ENCODE measurements at regions not wholly inside any gene's neighbourhood (a gene's known extent, or its start where the extent isn't known, plus 50 kb on each side); places are given as distances from the start of the nearest gene placed in this dataset.

- no peaks in the 10 kb centered on the region for H3K9me3 ChIP-seq (ENCODE audit: control insufficient read depth, low read depth, low read length)
- no peaks in the 10 kb centered on the region for H3K4me1 ChIP-seq (ENCODE audit: control insufficient read depth, insufficient read depth, low read length)
- no peak overlapping the region for H3K4me3 ChIP-seq (ENCODE audit: low read length)
- 100% methylated on average over 1 of the region's 1 CpG for WGBS (ENCODE audit: insufficient coverage, low lambda C conversion rate)
- H3K27ac ChIP-seq (ENCODE audit: low read length) = no peak overlapping the region
- DNase-seq = no peak
- H3K36me3 ChIP-seq (ENCODE audit: control insufficient read depth, insufficient read depth, low read length) = no peaks in the 10 kb centered on the region
- no peaks in the 10 kb centered on the region for H3K27me3 ChIP-seq (ENCODE audit: control insufficient read depth, insufficient read depth, low read length)
Measured at GRCh38 chr3:177946497-177946896, 589.7 kb upstream of the KCNMB2 start.

GRCh38 chr3:177946936-177947335 lies 589.3 kb upstream of the KCNMB2 start:
- Histone ChIP-seq H3K4me3 (ENCODE audit: low read length) (no peak overlapping the region), H3K9me3 (ENCODE audit: control insufficient read depth, low read depth, low read length) (no peaks in the 10 kb centered on the region), H3K27me3 (ENCODE audit: control insufficient read depth, insufficient read depth, low read length) (no peaks in the 10 kb centered on the region), H3K36me3 (ENCODE audit: control insufficient read depth, insufficient read depth, low read length) (no peaks in the 10 kb centered on the region), H3K4me1 (ENCODE audit: control insufficient read depth, insufficient read depth, low read length) (no peaks in the 10 kb centered on the region), H3K27ac (ENCODE audit: low read length) (no peak overlapping the region)
- WGBS (ENCODE audit: insufficient coverage, low lambda C conversion rate) = 83% methylated on average over 1 of the region's 3 CpGs
- no peak for DNase-seq

- Histone ChIP-seq H3K27ac (ENCODE audit: low read length) (no peak overlapping the region), H3K4me3 (ENCODE audit: low read length) (no peak overlapping the region), H3K36me3 (ENCODE audit: control insufficient read depth, insufficient read depth, low read length) (no peaks in the 10 kb centered on the region), H3K9me3 (ENCODE audit: control insufficient read depth, low read depth, low read length) (no peaks in the 10 kb centered on the region), H3K27me3 (ENCODE audit: control insufficient read depth, insufficient read depth, low read length) (no peaks in the 10 kb centered on the region), H3K4me1 (ENCODE audit: control insufficient read depth, insufficient read depth, low read length) (no peaks in the 10 kb centered on the region)
- DNase-seq = no peak
- no CpG with 5 or more reads among the region's 2 CpGs for WGBS (ENCODE audit: insufficient coverage, low lambda C conversion rate)
Measured at GRCh38 chr3:177947901-177948300, 588.3 kb upstream of the KCNMB2 start.

- H3K36me3 ChIP-seq (ENCODE audit: control insufficient read depth, insufficient read depth, low read length) = no peaks in the 10 kb centered on the region
- H3K27ac ChIP-seq (ENCODE audit: low read length) = no peak overlapping the region
- DNase-seq = no peak
- no peak overlapping the region for H3K4me3 ChIP-seq (ENCODE audit: low read length)
- H3K27me3 ChIP-seq (ENCODE audit: control insufficient read depth, insufficient read depth, low read length) = no peaks in the 10 kb centered on the region
- WGBS (ENCODE audit: insufficient coverage, low lambda C conversion rate) = no CpG with 5 or more reads among the region's 4 CpGs
- H3K4me1 ChIP-seq (ENCODE audit: control insufficient read depth, insufficient read depth, low read length) = no peaks in the 10 kb centered on the region
- no peaks in the 10 kb centered on the region for H3K9me3 ChIP-seq (ENCODE audit: control insufficient read depth, low read depth, low read length)
Measured at GRCh38 chr3:177948716-177949425, 587.4 kb upstream of the KCNMB2 start.

- Histone ChIP-seq H3K36me3 (ENCODE audit: control insufficient read depth, insufficient read depth, low read length) (no peaks in the 10 kb centered on the region), H3K4me3 (ENCODE audit: low read length) (no peak overlapping the region), H3K9me3 (ENCODE audit: control insufficient read depth, low read depth, low read length) (no peaks in the 10 kb centered on the region), H3K27ac (ENCODE audit: low read length) (no peak overlapping the region), H3K27me3 (ENCODE audit: control insufficient read depth, insufficient read depth, low read length) (no peaks in the 10 kb centered on the region), H3K4me1 (ENCODE audit: control insufficient read depth, insufficient read depth, low read length) (no peaks in the 10 kb centered on the region)
- 73% methylated on average over 3 of the region's 5 CpGs for WGBS (ENCODE audit: insufficient coverage, low lambda C conversion rate)
- DNase-seq = no peak
Measured at GRCh38 chr3:177959188-177959587, 577.0 kb upstream of the KCNMB2 start.

DNA sequence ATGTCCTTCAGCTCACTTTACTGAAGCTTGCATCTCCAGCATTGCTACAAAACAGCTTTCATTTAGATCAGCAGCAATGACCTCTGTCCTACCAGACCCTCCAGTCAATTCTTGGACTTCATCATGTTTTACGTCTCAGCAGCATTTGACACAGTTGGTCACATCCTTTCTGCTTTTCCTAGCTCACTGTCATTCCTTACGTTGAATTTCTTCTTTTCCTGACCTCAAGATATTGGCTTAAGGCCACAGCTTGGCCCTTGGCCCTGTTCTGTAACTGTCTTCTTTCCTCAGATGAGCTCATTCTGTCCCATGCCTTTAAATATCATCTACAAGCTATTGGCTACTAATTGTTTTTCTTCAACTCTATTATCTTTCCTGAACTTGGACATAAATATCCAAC lies 576.2 kb upstream of the KCNMB2 start:
- Histone ChIP-seq H3K27ac (ENCODE audit: low read length) (no peak overlapping the region), H3K4me3 (ENCODE audit: low read length) (no peak overlapping the region), H3K27me3 (ENCODE audit: control insufficient read depth, insufficient read depth, low read length) (no peaks in the 10 kb centered on the region), H3K9me3 (ENCODE audit: control insufficient read depth, low read depth, low read length) (no peaks in the 10 kb centered on the region), H3K36me3 (ENCODE audit: control insufficient read depth, insufficient read depth, low read length) (no peaks in the 10 kb centered on the region), H3K4me1 (ENCODE audit: control insufficient read depth, insufficient read depth, low read length) (no peaks in the 10 kb centered on the region)
- DNase-seq = peak in 1 of 2 donors; percentile 4
- whole genome bisulfite sequencing (ENCODE audit: insufficient coverage, low lambda C conversion rate) = 80% methylated on average over 2 of the region's 2 CpGs

DNA sequence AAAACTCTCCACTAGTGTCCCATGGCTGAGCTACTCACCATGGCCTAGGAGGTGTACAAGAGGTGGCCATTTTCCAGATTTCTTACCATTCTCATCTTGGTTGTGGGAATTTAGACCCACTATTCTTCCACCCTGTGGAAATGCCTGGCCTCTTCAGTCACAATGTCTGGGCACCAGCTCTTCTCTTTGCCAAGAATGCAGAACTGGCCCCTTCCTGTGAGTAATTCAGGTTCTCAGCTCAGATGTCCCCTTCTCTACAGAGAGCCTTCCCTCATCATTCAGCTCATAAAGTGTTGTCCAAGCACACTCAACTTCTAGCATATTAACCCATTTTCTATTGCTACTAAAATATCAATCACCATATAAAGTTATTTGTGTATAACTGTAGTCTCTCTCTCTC lies 575.5 kb upstream of the KCNMB2 start:
- no peak for DNase-seq
- no peak overlapping the region for H3K27ac ChIP-seq (ENCODE audit: low read length)
- no peaks in the 10 kb centered on the region for H3K4me1 ChIP-seq (ENCODE audit: control insufficient read depth, insufficient read depth, low read length)
- no peaks in the 10 kb centered on the region for H3K27me3 ChIP-seq (ENCODE audit: control insufficient read depth, insufficient read depth, low read length)
- H3K36me3 ChIP-seq (ENCODE audit: control insufficient read depth, insufficient read depth, low read length) = no peaks in the 10 kb centered on the region
- H3K4me3 ChIP-seq (ENCODE audit: low read length) = no peak overlapping the region
- H3K9me3 ChIP-seq (ENCODE audit: control insufficient read depth, low read depth, low read length) = no peaks in the 10 kb centered on the region

GRCh38 chr3:177961784-177962183 lies 574.5 kb upstream of the KCNMB2 start:
- no peaks in the 10 kb centered on the region for H3K4me1 ChIP-seq (ENCODE audit: control insufficient read depth, insufficient read depth, low read length)
- H3K4me3 ChIP-seq (ENCODE audit: low read length) = no peak overlapping the region
- WGBS (ENCODE audit: insufficient coverage, low lambda C conversion rate) = 100% methylated on average over 3 of the region's 3 CpGs
- H3K36me3 ChIP-seq (ENCODE audit: control insufficient read depth, insufficient read depth, low read length) = no peaks in the 10 kb centered on the region
- H3K9me3 ChIP-seq (ENCODE audit: control insufficient read depth, low read depth, low read length) = no peaks in the 10 kb centered on the region
- H3K27me3 ChIP-seq (ENCODE audit: control insufficient read depth, insufficient read depth, low read length) = no peaks in the 10 kb centered on the region
- DNase-seq = no peak
- H3K27ac ChIP-seq (ENCODE audit: low read length) = no peak overlapping the region

GRCh38 chr3:177966493-177966892 lies 569.7 kb upstream of the KCNMB2 start:
- Histone ChIP-seq H3K27ac (ENCODE audit: low read length) (no peak overlapping the region), H3K27me3 (ENCODE audit: control insufficient read depth, insufficient read depth, low read length) (no peaks in the 10 kb centered on the region), H3K36me3 (ENCODE audit: control insufficient read depth, insufficient read depth, low read length) (no peaks in the 10 kb centered on the region), H3K4me1 (ENCODE audit: control insufficient read depth, insufficient read depth, low read length) (no peaks in the 10 kb centered on the region), H3K9me3 (ENCODE audit: control insufficient read depth, low read depth, low read length) (no peaks in the 10 kb centered on the region), H3K4me3 (ENCODE audit: low read length) (no peak overlapping the region)
- 86% methylated on average over 1 of the region's 1 CpG for WGBS (ENCODE audit: insufficient coverage, low lambda C conversion rate)
- DNase-seq = no peak

DNA sequence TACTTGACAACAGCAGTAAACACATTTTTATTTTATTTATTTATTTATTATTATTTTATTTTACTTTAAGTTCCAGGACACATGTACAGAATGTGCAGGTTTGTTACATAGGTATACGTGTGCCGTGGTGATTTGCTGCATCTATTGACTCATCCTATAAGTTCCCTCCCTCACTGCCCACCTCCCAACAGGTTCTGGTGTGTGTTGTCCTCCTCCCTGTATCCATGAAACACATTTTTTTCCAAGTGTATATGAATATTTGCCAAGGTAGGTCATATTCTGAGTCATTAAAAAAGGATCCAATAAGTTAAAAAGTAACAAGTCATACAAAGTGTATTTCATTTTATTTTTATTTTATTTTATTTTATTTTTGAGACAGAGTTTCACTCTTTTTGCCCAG lies 567.3 kb upstream of the KCNMB2 start:
- H3K27ac ChIP-seq (ENCODE audit: low read length) = no peak overlapping the region
- no peaks in the 10 kb centered on the region for H3K36me3 ChIP-seq (ENCODE audit: control insufficient read depth, insufficient read depth, low read length)
- H3K4me3 ChIP-seq (ENCODE audit: low read length) = no peak overlapping the region
- no peak for DNase-seq
- no peaks in the 10 kb centered on the region for H3K9me3 ChIP-seq (ENCODE audit: control insufficient read depth, low read depth, low read length)
- no peaks in the 10 kb centered on the region for H3K27me3 ChIP-seq (ENCODE audit: control insufficient read depth, insufficient read depth, low read length)
- H3K4me1 ChIP-seq (ENCODE audit: control insufficient read depth, insufficient read depth, low read length) = no peaks in the 10 kb centered on the region
- WGBS (ENCODE audit: insufficient coverage, low lambda C conversion rate) = no CpG with 5 or more reads among the region's 2 CpGs

GRCh38 chr3:177973241-177973840 lies 562.9 kb upstream of the KCNMB2 start:
- H3K36me3 ChIP-seq (ENCODE audit: control insufficient read depth, insufficient read depth, low read length) = no peaks in the 10 kb centered on the region
- peaks cover 2% of the 10 kb centered on the region for H3K4me1 ChIP-seq (ENCODE audit: control insufficient read depth, insufficient read depth, low read length)
- peak overlapping the region; percentile 9 for H3K27ac ChIP-seq (ENCODE audit: low read length)
- no peaks in the 10 kb centered on the region for H3K9me3 ChIP-seq (ENCODE audit: control insufficient read depth, low read depth, low read length)
- H3K4me3 ChIP-seq (ENCODE audit: low read length) = no peak overlapping the region
- peak in 1 of 2 donors; percentile 24 for DNase-seq
- WGBS (ENCODE audit: insufficient coverage, low lambda C conversion rate) = no CpG with 5 or more reads among the region's 2 CpGs
- no peaks in the 10 kb centered on the region for H3K27me3 ChIP-seq (ENCODE audit: control insufficient read depth, insufficient read depth, low read length)

All from large intestine (tissue), 3 donors.